Neural cell (in vitro differentiated cells): ENCODE measurements at regions not wholly inside any gene's neighbourhood (a gene's known extent, or its start where the extent isn't known, plus 50 kb on each side); places are given as distances from the start of the nearest gene placed in this dataset.
"Not testable (repeated sequence)": the region's sequence is repeated elsewhere in the genome, so short reads cannot be mapped to it uniquely, and the experiment has no call there.

Experiments
- H2AFZ ChIP-seq: fragments of 200-600, 300-800 bp; sonication (generic), shearing (Covaris generic); 2 replicates; pipeline ENCODE4 v1.6.0; 2014; ENCODE audit warnings: low read depth, mild to moderate bottlenecking, antibody characterized with exemption, low read length, moderate library complexity
- H3F3A ChIP-seq: fragments of 200-600 bp; shearing (Covaris generic); 2 replicates; pipeline ENCODE4 v1.6.1; 2016; ENCODE audit warnings: mild to moderate bottlenecking, moderate library complexity, mixed read lengths, antibody characterized with exemption, low read length; ENCODE audit not compliant: insufficient read depth, poor library complexity, severe bottlenecking
- H3K27ac ChIP-seq: fragments of 200-600, 300-800 bp; sonication (generic), shearing (Covaris generic); 2 replicates; pipeline ENCODE4 v1.5.1; 2014; ENCODE audit warnings: mild to moderate bottlenecking, low read length, moderate library complexity
- H3K27me3 ChIP-seq: fragments of 300-800, 200-600 bp; sonication (generic), shearing (Covaris generic); 2 replicates; pipeline ENCODE4 v1.6.0; 2014; ENCODE audit warnings: mild to moderate bottlenecking, low read depth, low read length, moderate library complexity; ENCODE audit not compliant: insufficient read depth
- H3K36me3 ChIP-seq: fragments of 300-800, 200-600 bp; sonication (generic), shearing (Covaris generic); 2 replicates; pipeline ENCODE4 v1.5.1; 2014; ENCODE audit warnings: mild to moderate bottlenecking, antibody characterized with exemption, low read length, moderate library complexity; ENCODE audit not compliant: insufficient read depth
- H3K4me2 ChIP-seq: fragments of 300-800, 200-600 bp; sonication (generic), shearing (Covaris generic); 2 replicates; pipeline ENCODE4 v1.6.0; 2014; ENCODE audit warnings: mild to moderate bottlenecking, low read length
- H3K4me3 ChIP-seq: fragments of 300-800, 200-600 bp; sonication (generic), shearing (Covaris generic); 2 replicates; pipeline ENCODE4 v1.5.1; 2014; ENCODE audit warnings: mild to moderate bottlenecking, low read length, moderate library complexity
- H3K79me2 ChIP-seq: fragments of 200-600 bp; shearing (Covaris generic); replicated peaks from 2 replicates; pipeline ENCODE4 v1.6.0; 2014; ENCODE audit warnings: mild to moderate bottlenecking, low read length, moderate library complexity; ENCODE audit not compliant: insufficient read depth
- H3K9ac ChIP-seq: fragments of 300-800, 200-600 bp; sonication (generic), shearing (Covaris generic); 2 replicates; pipeline ENCODE4 v1.6.1; 2016; ENCODE audit warnings: mild to moderate bottlenecking, low read length, mixed read lengths
- H3K9me2 ChIP-seq: fragments of 200-600 bp; shearing (Covaris generic); 2 replicates; pipeline ENCODE4 v1.6.1; 2016; ENCODE audit warnings: mild to moderate bottlenecking, low read length, mixed read lengths; ENCODE audit not compliant: insufficient read depth
- H3K9me3 ChIP-seq: fragments of 200-600, 300-800 bp; sonication (generic), shearing (Covaris generic); 2 replicates; pipeline ENCODE4 v1.6.1; 2016; ENCODE audit warnings: mild to moderate bottlenecking, mixed run types, low read length, moderate library complexity, mixed read lengths
- H4K20me1 ChIP-seq: fragments of 200-600 bp; shearing (Covaris generic); 2 replicates; pipeline ENCODE4 v1.6.1; 2016; ENCODE audit warnings: mild to moderate bottlenecking, mixed run types; ENCODE audit not compliant: insufficient read depth
- EP300 ChIP-seq: fragments of 450-650 bp; conservative IDR thresholded peaks from 2 replicates; pipeline ENCODE4 v1.6.1; 2014; ENCODE audit warnings: antibody characterized with exemption, mild to moderate bottlenecking, moderate library complexity; ENCODE audit not compliant: poor library complexity, severe bottlenecking
- EZH2 ChIP-seq: fragments of 200-600, 300-800 bp; shearing (Covaris generic), sonication (generic); IDR thresholded peaks from 2 replicates; pipeline ENCODE4 v1.6.1; 2014; ENCODE audit warnings: antibody characterized with exemption, low read length, borderline replicate concordance, mild to moderate bottlenecking; ENCODE audit not compliant: insufficient read depth, poor library complexity, severe bottlenecking
- MXI1 ChIP-seq: fragments of 450-650 bp; conservative IDR thresholded peaks from 2 replicates; pipeline ENCODE4 v1.6.1; 2014; ENCODE audit warnings: antibody characterized with exemption, mild to moderate bottlenecking; ENCODE audit not compliant: poor library complexity, severe bottlenecking
- POLR2AphosphoS5 ChIP-seq: IDR thresholded peaks from 2 replicates; pipeline ENCODE4 v1.6.1; 2012
- RAD21 ChIP-seq: fragments of 450-650 bp; conservative IDR thresholded peaks from 2 replicates; pipeline ENCODE4 v1.6.1; 2014; ENCODE audit warnings: antibody characterized with exemption, mild to moderate bottlenecking, moderate library complexity
- SMC3 ChIP-seq: fragments of 450-650 bp; conservative IDR thresholded peaks from 2 replicates; pipeline ENCODE4 v1.6.1; 2014; ENCODE audit warnings: antibody characterized with exemption, mild to moderate bottlenecking, moderate library complexity; ENCODE audit not compliant: poor library complexity
- TAF1 ChIP-seq: IDR thresholded peaks from 2 replicates; pipeline ENCODE4 v1.6.1; 2012; ENCODE audit warnings: low read depth
- TF ChIP-seq, protein P1 (sequence below): fragments of 450-650 bp; IDR thresholded peaks from 2 replicates; pipeline ENCODE4 v1.5.1; 2014; ENCODE audit warnings: antibody characterized with exemption, mild to moderate bottlenecking, moderate library complexity; ENCODE audit not compliant: poor library complexity, severe bottlenecking

DNA sequence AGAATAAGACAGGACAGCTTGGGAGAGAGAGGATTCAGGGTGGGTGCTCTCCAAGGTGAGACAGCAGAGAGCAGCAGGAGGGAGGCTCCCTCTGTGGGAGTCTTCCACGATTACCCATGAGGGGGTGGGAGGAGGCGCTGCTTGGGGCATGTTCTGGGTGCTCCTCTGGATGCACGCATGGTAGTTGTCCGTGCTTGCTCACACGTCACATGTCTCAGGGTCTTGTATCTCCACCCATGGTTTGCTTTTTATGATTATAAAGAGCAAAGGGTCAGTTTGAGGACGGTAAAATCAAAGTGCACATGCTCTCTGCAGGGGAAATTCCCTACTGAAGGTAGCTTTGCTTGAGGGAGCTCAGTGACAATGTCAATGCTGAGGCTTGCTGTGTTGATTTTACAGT is 338.4 kb downstream of the THBS2 start:
- Histone ChIP-seq H3K27ac (no peak overlapping the region), H3K9ac (no peak overlapping the region), H3K4me3 (no peak overlapping the region), H3K79me2 (no peaks in the 10 kb centered on the region), H3K36me3 (no peaks in the 10 kb centered on the region), H2AFZ (no peak overlapping the region), H3K4me2 (no peak overlapping the region), H3K9me3 (no peaks in the 10 kb centered on the region), H3K27me3 (no peaks in the 10 kb centered on the region), H3K9me2 (no peaks in the 10 kb centered on the region), H3F3A (no peaks in the 10 kb centered on the region), H4K20me1 (no peaks in the 10 kb centered on the region)
- TF ChIP-seq, protein P1, sequence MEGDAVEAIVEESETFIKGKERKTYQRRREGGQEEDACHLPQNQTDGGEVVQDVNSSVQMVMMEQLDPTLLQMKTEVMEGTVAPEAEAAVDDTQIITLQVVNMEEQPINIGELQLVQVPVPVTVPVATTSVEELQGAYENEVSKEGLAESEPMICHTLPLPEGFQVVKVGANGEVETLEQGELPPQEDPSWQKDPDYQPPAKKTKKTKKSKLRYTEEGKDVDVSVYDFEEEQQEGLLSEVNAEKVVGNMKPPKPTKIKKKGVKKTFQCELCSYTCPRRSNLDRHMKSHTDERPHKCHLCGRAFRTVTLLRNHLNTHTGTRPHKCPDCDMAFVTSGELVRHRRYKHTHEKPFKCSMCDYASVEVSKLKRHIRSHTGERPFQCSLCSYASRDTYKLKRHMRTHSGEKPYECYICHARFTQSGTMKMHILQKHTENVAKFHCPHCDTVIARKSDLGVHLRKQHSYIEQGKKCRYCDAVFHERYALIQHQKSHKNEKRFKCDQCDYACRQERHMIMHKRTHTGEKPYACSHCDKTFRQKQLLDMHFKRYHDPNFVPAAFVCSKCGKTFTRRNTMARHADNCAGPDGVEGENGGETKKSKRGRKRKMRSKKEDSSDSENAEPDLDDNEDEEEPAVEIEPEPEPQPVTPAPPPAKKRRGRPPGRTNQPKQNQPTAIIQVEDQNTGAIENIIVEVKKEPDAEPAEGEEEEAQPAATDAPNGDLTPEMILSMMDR = no peak
- no peak for TF ChIP-seq MXI1
- TF ChIP-seq EP300 = no peak
- no peak for TF ChIP-seq RAD21

DNA sequence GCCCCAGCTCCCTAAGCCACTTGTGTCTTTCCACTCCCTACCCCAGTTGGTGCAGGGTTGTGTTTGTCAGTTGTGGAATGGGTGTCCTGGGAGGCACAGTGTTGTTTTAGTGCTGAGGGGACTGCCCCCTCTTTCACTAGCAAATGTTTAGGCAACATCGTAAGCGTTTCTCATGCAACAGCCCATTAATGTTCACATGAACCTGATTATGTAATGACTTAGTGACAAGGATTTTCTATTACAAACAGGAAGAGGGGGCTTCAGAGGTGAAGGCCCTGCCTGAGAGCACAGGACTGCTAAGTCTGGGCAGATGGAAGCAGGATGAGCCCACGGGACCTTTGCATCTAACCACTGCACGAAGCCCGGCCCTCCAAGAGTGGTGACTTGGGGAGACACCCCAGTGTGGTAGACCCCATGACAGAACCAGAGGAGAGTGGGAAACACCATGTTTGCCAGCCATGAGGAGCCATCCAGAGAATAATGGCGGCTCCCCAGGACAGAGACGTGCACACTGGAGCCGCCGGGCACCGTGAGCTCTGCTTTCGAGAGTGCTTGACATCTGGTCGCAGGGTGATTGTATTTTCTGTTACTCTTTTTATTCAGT is 339.7 kb downstream of the THBS2 start:
- TF ChIP-seq MXI1 (no peak), EZH2 (no peak), TAF1 (no peak), POLR2AphosphoS5 (no peak), SMC3 (no peak)
- TF ChIP-seq, protein P1 = no peak
- H3K9me2 ChIP-seq = no peaks in the 10 kb centered on the region

DNA sequence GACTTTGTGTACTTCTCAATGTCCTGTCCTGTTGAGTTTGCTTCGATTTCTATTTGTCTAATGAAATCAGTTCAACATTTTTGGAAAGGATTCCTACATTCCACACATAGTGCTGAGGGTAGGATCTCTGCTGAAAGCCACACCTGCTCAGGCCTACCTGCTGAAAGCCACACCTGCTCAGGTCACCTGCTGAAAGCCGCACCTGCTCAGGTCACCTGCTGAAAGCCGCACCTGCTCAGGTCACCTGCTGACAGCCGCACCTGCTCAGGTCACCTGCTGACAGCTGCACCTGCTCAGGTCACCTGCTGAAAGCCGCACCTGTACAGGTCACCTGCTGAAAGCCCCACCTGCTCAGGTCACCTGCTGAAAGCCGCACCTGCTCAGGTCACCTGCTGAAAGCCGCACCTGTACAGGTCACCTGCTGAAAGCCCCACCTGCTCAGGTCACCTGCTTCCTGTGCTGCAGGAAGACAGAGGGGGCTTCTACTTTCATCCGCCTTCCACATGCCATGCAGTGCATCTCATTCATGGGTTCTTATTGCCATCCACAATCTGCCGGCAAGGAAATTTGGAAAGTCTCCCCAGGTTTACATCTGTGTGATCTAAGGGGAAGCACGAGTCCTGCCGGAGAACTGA is 340.3 kb downstream of the THBS2 start:
- H4K20me1 ChIP-seq, H3F3A ChIP-seq, H3K9me3 ChIP-seq, H3K79me2 ChIP-seq, H2AFZ ChIP-seq, H3K9ac ChIP-seq, H3K27ac ChIP-seq, H3K4me2 ChIP-seq, H3K27me3 ChIP-seq, H3K36me3 ChIP-seq, H3K9me2 ChIP-seq, H3K4me3 ChIP-seq: not testable (repeated sequence)

More for the DNA sequence above, 339.7 kb downstream of the THBS2 start:
- no peaks in the 10 kb centered on the region for H3K9me3 ChIP-seq
- H3K27ac ChIP-seq = no peak overlapping the region
- H3K4me3 ChIP-seq = no peak overlapping the region
- no peaks in the 10 kb centered on the region for H4K20me1 ChIP-seq
- no peaks in the 10 kb centered on the region for H3K27me3 ChIP-seq
- no peak overlapping the region for H2AFZ ChIP-seq
- H3K9ac ChIP-seq = no peak overlapping the region
- no peaks in the 10 kb centered on the region for H3K36me3 ChIP-seq
- H3F3A ChIP-seq = no peaks in the 10 kb centered on the region
- no peaks in the 10 kb centered on the region for H3K79me2 ChIP-seq
- H3K4me2 ChIP-seq = no peak overlapping the region
